ENCODE measurements at regions not wholly inside any gene's neighbourhood (a gene's known extent, or its start where the extent isn't known, plus 50 kb on each side); places are given as distances from the start of the nearest gene placed in this dataset.
"Not testable (repeated sequence)": the region's sequence is repeated elsewhere in the genome, so short reads cannot be mapped to it uniquely, and the experiment has no call there.

DNA sequence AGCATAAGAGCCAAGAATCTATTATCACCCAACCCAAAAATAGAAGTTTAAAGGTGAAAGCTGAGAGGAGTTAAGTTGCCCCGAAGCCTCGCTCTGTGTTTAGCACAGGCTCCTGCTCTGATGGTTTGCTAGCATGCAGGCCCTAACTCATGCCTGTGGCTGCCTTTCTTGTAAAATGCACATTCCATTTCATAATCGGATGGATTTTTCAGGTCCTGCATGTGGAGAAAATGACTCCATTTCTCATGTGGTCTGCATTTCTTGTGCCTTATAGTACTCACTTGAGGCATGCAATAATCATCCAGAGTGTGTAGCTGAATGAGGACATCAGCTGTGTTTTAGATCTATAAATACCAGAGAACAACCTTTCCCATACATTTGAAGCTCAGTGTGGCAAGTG, 381.8 kb downstream of the CPS1 start:
- DNase-seq (ENCODE audit: insufficient read length, low spot score) (no peak), FAIRE-seq (no peak)
- no peak for TF ChIP-seq POU2F2 (IDR thresholded peaks at IDR 0.05; ENCODE audit: low read depth, low read length)
- TF ChIP-seq SPI1 (IDR thresholded peaks at IDR 0.05; ENCODE audit: low read depth, low read length): no peak
- TF ChIP-seq POLR2AphosphoS5 (IDR thresholded peaks at IDR 0.05; ENCODE audit: low read depth, low read length): no peak
- TF ChIP-seq PAX5 (IDR thresholded peaks at IDR 0.05; ENCODE audit: insufficient read depth, low read length, severe bottlenecking): no peak
- TF ChIP-seq POLR2A (IDR thresholded peaks at IDR 0.05; ENCODE audit: low read depth, low read length): no peak
- no peak for TF ChIP-seq TAF1 (IDR thresholded peaks at IDR 0.05; ENCODE audit: low read depth, low read length)

DNA sequence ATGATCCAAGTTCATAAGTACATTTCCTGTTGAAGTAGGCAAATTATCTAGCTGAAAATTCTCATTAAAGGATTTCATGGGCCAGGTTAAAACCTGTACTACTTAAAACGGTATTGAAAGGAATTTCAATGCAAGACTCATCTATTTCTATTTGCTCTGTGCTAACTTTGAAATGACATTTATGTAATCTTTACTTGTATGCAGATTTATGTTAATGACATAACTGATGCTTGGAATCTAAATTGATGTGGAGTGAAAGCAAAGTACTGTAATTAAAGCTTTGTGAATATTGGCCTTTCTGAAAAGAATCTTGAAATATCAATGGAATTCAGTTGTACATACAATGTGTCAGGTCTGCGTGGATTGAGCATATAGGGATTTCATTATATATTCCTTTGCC, 390.0 kb downstream of the CPS1 start:
- DNase-seq (ENCODE audit: insufficient read length, low spot score) (no peak), FAIRE-seq (no peak)
- no peak for TF ChIP-seq PAX5 (IDR thresholded peaks at IDR 0.05; ENCODE audit: insufficient read depth, low read length, severe bottlenecking)
- no peak for TF ChIP-seq SPI1 (IDR thresholded peaks at IDR 0.05; ENCODE audit: low read depth, low read length)
- TF ChIP-seq TAF1 (IDR thresholded peaks at IDR 0.05; ENCODE audit: low read depth, low read length): no peak
- no peak for TF ChIP-seq POLR2A (IDR thresholded peaks at IDR 0.05; ENCODE audit: low read depth, low read length)
- no peak for TF ChIP-seq POLR2AphosphoS5 (IDR thresholded peaks at IDR 0.05; ENCODE audit: low read depth, low read length)
- no peak for TF ChIP-seq POU2F2 (IDR thresholded peaks at IDR 0.05; ENCODE audit: low read depth, low read length)

DNA sequence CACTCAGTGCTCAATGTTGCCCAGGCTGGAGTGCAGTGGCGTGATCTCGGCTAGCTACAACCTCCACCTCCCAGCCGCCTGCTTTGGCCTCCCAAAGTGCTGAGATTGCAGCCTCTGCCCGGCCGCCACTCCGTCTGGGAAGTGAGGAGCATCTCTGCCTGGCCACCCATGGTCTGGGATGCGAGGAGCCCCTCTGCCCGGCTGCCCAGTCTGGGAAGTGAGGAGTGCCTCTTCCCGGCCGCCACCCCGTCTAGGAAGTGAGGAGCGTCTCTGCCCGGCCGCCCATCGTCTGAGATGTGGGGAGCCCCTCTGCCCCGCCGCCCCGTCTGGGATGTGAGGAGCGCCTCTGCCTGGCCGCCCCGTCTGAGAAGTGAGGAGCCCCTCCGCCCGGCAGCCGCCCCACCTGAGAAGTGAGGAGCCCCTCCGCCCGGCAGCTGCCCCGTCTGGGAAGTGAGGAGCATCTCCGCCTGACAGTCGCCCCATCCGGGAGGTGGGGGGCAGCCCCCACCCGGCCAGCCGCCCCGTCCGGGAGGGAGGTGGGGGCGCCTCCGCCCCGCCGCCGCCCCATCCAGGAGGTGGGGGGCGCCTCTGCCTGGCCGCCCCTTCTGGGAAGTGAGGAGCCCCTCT, 394.1 kb downstream of the CPS1 start:
- FAIRE-seq; DNase-seq (ENCODE audit: insufficient read length, low spot score): not testable (repeated sequence)

DNA sequence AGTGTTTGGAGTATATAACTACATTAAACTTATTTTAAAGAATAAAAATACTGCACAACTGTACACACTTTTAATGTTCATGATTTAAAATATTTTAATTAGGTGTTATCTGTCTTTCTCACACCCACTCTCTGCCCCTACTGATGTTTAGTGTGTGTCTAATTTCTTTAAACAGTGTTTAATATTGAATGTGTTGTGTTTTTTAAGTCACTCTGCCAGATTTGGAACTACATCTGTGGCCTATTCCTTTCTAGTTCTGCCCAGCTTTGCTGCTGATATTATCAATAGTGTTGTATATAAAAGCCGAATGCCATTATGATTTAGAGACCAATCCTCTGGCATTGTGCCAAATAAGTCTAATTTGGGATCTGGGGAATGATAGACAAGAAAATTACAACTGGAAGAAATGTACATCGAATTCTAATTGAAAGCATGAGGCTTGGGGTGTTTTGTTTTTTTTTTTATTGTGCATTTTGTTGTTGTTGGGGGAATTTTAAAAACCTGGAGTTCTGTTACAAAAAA, 398.0 kb downstream of the CPS1 start:
- FAIRE-seq (no peak), DNase-seq (ENCODE audit: insufficient read length, low spot score) (no peak)
- TF ChIP-seq TAF1 (IDR thresholded peaks at IDR 0.05; ENCODE audit: low read depth, low read length) (no peak), POU2F2 (IDR thresholded peaks at IDR 0.05; ENCODE audit: low read depth, low read length) (no peak), SPI1 (IDR thresholded peaks at IDR 0.05; ENCODE audit: low read depth, low read length) (no peak), POLR2AphosphoS5 (IDR thresholded peaks at IDR 0.05; ENCODE audit: low read depth, low read length) (no peak), POLR2A (IDR thresholded peaks at IDR 0.05; ENCODE audit: low read depth, low read length) (no peak), PAX5 (IDR thresholded peaks at IDR 0.05; ENCODE audit: insufficient read depth, low read length, severe bottlenecking) (no peak)

DNA sequence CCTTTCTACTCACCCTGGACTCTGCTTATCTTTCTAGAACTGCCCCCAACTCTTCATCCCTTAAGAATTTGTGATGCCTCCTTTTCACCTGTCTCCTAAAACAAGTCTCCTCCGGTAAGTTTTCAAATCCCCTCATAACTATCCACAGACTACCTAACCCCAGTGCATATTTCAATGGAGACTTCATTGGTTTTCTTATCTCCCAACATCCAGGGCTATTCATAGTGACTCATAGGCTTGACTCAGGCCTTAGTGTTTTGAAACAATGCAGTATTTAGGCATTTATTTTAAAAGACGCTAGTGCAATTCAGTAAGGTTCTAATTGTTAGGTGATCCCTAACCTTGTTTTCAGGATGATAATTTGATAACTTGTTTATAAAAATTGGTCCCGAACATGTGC, 399.2 kb downstream of the CPS1 start:
- TF ChIP-seq PAX5 (IDR thresholded peaks at IDR 0.05; ENCODE audit: insufficient read depth, low read length, severe bottlenecking) (no peak), POLR2AphosphoS5 (IDR thresholded peaks at IDR 0.05; ENCODE audit: low read depth, low read length) (no peak), POLR2A (IDR thresholded peaks at IDR 0.05; ENCODE audit: low read depth, low read length) (no peak), POU2F2 (IDR thresholded peaks at IDR 0.05; ENCODE audit: low read depth, low read length) (no peak), TAF1 (IDR thresholded peaks at IDR 0.05; ENCODE audit: low read depth, low read length) (no peak), SPI1 (IDR thresholded peaks at IDR 0.05; ENCODE audit: low read depth, low read length) (no peak)
- no peak for DNase-seq (ENCODE audit: insufficient read length, low spot score)
- no peak for FAIRE-seq

DNA sequence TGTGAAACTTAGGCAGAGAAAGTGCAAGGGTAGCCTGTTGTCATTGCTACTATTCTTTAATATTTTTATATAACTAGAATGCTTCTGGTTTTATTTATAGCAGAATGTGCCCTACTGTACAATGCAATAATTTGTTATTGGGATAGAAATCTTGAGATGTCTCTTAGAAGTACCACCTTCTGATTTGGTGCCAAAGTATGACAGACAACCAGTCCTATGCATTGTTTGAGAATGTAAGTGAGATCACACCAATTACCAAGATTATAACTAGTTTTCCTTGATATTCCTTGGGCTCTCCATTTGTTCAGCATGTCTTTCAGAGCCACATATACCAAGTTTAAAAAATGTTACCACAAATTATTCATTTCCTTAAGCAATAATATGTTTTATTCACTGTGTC, 399.7 kb downstream of the CPS1 start:
- FAIRE-seq (no peak), DNase-seq (ENCODE audit: insufficient read length, low spot score) (no peak)
- no peak for TF ChIP-seq POU2F2 (IDR thresholded peaks at IDR 0.05; ENCODE audit: low read depth, low read length)
- TF ChIP-seq SPI1 (IDR thresholded peaks at IDR 0.05; ENCODE audit: low read depth, low read length): no peak
- no peak for TF ChIP-seq TAF1 (IDR thresholded peaks at IDR 0.05; ENCODE audit: low read depth, low read length)
- TF ChIP-seq POLR2AphosphoS5 (IDR thresholded peaks at IDR 0.05; ENCODE audit: low read depth, low read length): no peak
- no peak for TF ChIP-seq PAX5 (IDR thresholded peaks at IDR 0.05; ENCODE audit: insufficient read depth, low read length, severe bottlenecking)
- no peak for TF ChIP-seq POLR2A (IDR thresholded peaks at IDR 0.05; ENCODE audit: low read depth, low read length)

DNA sequence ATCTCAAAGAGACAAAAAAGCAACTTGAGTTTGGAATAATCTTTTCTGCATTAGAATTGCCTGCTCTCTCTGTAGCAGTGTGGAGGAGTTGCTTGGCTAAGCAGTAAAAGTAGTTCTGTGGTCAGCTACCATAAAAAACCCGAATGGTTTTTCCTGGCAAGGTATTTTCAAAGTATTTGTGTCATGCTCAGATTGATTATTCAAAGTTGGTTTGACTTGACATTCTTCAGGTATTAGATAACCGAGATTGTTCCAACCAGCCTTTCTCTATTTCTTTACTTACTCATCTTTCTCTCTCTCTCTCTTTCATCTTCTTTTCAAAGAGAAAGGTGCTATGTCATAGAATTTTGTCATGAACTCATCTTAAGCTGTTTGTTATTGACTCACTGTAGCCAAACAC, 404.9 kb downstream of the CPS1 start:
- DNase-seq (ENCODE audit: insufficient read length, low spot score): no peak
- no peak for FAIRE-seq
- TF ChIP-seq TAF1 (IDR thresholded peaks at IDR 0.05; ENCODE audit: low read depth, low read length): no peak
- TF ChIP-seq POLR2AphosphoS5 (IDR thresholded peaks at IDR 0.05; ENCODE audit: low read depth, low read length): no peak
- no peak for TF ChIP-seq POU2F2 (IDR thresholded peaks at IDR 0.05; ENCODE audit: low read depth, low read length)
- no peak for TF ChIP-seq SPI1 (IDR thresholded peaks at IDR 0.05; ENCODE audit: low read depth, low read length)
- no peak for TF ChIP-seq POLR2A (IDR thresholded peaks at IDR 0.05; ENCODE audit: low read depth, low read length)
- no peak for TF ChIP-seq PAX5 (IDR thresholded peaks at IDR 0.05; ENCODE audit: insufficient read depth, low read length, severe bottlenecking)

DNA sequence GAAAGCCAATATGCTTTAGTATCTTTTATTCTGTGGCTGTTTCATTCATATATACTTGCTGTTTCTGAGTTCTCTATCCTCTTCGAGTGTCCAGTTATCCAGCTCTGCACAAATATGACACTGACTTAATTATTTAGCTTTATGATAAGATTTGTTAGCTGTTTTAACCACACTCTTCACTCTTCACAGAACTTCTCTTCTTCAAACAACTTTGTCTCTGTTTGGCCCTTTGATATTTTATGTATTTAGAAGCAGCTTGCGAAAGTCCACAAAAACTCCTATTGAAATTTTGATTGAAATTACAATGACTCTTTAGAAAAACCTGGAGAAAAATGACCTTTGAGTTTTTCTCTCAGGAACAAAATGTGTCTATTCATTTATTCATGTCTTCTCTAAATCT, 407.0 kb downstream of the CPS1 start:
- DNase-seq (ENCODE audit: insufficient read length, low spot score) (no peak), FAIRE-seq (no peak)
- no peak for TF ChIP-seq SPI1 (IDR thresholded peaks at IDR 0.05; ENCODE audit: low read depth, low read length)
- no peak for TF ChIP-seq PAX5 (IDR thresholded peaks at IDR 0.05; ENCODE audit: insufficient read depth, low read length, severe bottlenecking)
- TF ChIP-seq POLR2AphosphoS5 (IDR thresholded peaks at IDR 0.05; ENCODE audit: low read depth, low read length): no peak
- TF ChIP-seq TAF1 (IDR thresholded peaks at IDR 0.05; ENCODE audit: low read depth, low read length): no peak
- no peak for TF ChIP-seq POU2F2 (IDR thresholded peaks at IDR 0.05; ENCODE audit: low read depth, low read length)
- TF ChIP-seq POLR2A (IDR thresholded peaks at IDR 0.05; ENCODE audit: low read depth, low read length): no peak

DNA sequence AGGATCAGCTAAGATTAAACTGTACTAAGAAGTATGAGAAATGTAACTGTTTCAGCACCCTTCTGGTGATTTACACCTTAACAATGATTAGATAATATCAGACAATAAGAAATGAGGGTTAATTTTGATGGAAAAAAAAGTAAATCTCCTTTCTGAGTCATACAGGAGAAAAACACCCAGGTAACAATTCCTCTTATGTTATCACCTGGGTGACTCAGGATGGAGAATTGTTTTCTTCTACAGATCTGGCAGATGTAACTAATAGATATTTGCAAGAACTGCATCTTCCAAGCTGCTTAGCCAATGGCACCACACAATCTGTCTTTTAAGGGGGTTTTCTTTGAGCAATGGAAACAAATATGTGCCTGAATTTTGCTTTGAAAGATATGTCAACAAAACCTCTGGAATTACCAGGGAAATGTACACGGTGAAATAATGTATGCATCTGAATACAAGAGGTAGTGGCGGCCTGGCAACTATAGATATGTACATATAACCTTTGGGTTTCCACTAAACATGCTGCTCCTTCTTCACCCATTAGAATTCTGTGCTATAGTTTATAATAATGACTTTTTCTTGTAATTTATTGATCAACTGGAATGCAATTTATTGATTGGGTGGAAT, 407.9 kb downstream of the CPS1 start:
- TF ChIP-seq POLR2A (IDR thresholded peaks at IDR 0.05; ENCODE audit: low read depth, low read length) (no peak), POU2F2 (IDR thresholded peaks at IDR 0.05; ENCODE audit: low read depth, low read length) (no peak), TAF1 (IDR thresholded peaks at IDR 0.05; ENCODE audit: low read depth, low read length) (no peak), POLR2AphosphoS5 (IDR thresholded peaks at IDR 0.05; ENCODE audit: low read depth, low read length) (no peak), PAX5 (IDR thresholded peaks at IDR 0.05; ENCODE audit: insufficient read depth, low read length, severe bottlenecking) (no peak), SPI1 (IDR thresholded peaks at IDR 0.05; ENCODE audit: low read depth, low read length) (no peak)
- FAIRE-seq (no peak), DNase-seq (ENCODE audit: insufficient read length, low spot score) (no peak)

DNA sequence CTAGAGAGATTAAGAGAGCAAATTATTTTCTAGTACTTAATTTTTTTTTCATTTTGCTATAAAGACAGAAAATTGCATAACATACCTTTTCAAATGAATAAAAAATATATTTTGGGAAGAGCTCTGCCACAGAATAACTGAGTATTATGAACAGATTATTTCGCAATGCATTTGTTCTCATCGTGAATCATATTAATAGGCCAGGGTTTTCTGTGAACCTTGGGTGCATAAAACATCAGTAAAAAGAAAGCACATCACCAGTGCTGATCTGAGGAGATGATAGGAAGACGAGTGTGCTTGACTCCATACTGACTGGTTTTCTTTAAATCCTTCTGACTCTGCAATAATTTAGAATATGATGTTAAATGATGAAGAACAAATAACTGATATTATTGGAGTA, 409.1 kb downstream of the CPS1 start:
- no peak for FAIRE-seq
- no peak for DNase-seq (ENCODE audit: insufficient read length, low spot score)
- TF ChIP-seq SPI1 (IDR thresholded peaks at IDR 0.05; ENCODE audit: low read depth, low read length): no peak
- no peak for TF ChIP-seq POU2F2 (IDR thresholded peaks at IDR 0.05; ENCODE audit: low read depth, low read length)
- no peak for TF ChIP-seq PAX5 (IDR thresholded peaks at IDR 0.05; ENCODE audit: insufficient read depth, low read length, severe bottlenecking)
- TF ChIP-seq POLR2A (IDR thresholded peaks at IDR 0.05; ENCODE audit: low read depth, low read length): no peak
- TF ChIP-seq POLR2AphosphoS5 (IDR thresholded peaks at IDR 0.05; ENCODE audit: low read depth, low read length): no peak
- no peak for TF ChIP-seq TAF1 (IDR thresholded peaks at IDR 0.05; ENCODE audit: low read depth, low read length)
